ENCODE measurements at regions not wholly inside any gene's neighbourhood (a gene's known extent, or its start where the extent isn't known, plus 50 kb on each side); places are given as distances from the start of the nearest gene placed in this dataset.

DNA sequence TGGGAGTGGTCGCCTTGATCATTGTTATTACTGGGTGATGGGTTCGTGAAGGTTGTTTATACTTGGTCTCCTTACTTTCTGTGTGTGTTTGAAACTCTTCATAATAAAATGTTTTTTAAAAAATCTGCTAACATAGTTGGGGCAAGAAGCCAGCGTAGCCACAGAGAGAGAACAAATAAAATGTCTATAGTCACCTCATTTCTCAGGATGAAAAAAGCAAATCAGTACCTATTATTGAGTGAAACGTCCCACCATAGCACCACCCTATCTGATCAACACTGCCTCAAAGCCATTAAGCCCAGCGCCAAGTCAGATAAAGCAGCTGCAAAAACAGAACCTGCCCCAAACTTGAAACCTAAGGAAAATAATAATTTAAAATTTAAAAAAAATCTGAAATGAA, 89.7 kb upstream of the TAB2 start:
- TF ChIP-seq, protein P1, sequence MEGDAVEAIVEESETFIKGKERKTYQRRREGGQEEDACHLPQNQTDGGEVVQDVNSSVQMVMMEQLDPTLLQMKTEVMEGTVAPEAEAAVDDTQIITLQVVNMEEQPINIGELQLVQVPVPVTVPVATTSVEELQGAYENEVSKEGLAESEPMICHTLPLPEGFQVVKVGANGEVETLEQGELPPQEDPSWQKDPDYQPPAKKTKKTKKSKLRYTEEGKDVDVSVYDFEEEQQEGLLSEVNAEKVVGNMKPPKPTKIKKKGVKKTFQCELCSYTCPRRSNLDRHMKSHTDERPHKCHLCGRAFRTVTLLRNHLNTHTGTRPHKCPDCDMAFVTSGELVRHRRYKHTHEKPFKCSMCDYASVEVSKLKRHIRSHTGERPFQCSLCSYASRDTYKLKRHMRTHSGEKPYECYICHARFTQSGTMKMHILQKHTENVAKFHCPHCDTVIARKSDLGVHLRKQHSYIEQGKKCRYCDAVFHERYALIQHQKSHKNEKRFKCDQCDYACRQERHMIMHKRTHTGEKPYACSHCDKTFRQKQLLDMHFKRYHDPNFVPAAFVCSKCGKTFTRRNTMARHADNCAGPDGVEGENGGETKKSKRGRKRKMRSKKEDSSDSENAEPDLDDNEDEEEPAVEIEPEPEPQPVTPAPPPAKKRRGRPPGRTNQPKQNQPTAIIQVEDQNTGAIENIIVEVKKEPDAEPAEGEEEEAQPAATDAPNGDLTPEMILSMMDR (IDR thresholded peaks at IDR 0.05): no peak
- TF ChIP-seq POLR2A (IDR thresholded peaks at IDR 0.05): no peak

Measured in thyroid gland (tissue), 4 donors.